ENCODE measurements at regions not wholly inside any gene's neighbourhood (a gene's known extent, or its start where the extent isn't known, plus 50 kb on each side); places are given as distances from the start of the nearest gene placed in this dataset.

GRCh38 chr12:47530050-47530449, 175.8 kb downstream of the RPAP3 start:
- no peak for TF ChIP-seq POLR2A (IDR thresholded peaks at IDR 0.05)
- no peak for TF ChIP-seq CTCF (IDR thresholded peaks at IDR 0.05)
